Calu3 (cell line): ENCODE measurements at regions not wholly inside any gene's neighbourhood (a gene's known extent, or its start where the extent isn't known, plus 50 kb on each side); places are given as distances from the start of the nearest gene placed in this dataset.

Experiments used
- BruUV-seq: library from RNA; stranded (reverse); fragments of 400-500 nt; replicated peaks from 2 replicates; lab custom pipeline; 2021; lab: Mats Ljungman, UMichigan
- CTCF ChIA-PET: fragments of 300-600 bp; sonication (Branson Sonifier 250); formaldehyde crosslinking; loops from one replicate; lab custom pipeline; 2022; ENCODE audit warnings: antibody characterized with exemption; lab: Charles Lee
- DNase-seq: peaks from one replicate; pipeline ENCODE4 v3.0.0; 2022
- H3K27ac Mint-ChIP-seq: one replicate; pipeline ENCODE4 v1.8.0; 2022; ENCODE audit warnings: mixed read lengths; ENCODE audit not compliant: unreplicated experiment
- H3K27me3 Mint-ChIP-seq: one replicate; pipeline ENCODE4 v1.8.0; 2022; ENCODE audit warnings: mixed read lengths; ENCODE audit not compliant: unreplicated experiment
- H3K36me3 Mint-ChIP-seq: one replicate; pipeline ENCODE4 v1.8.0; 2022; ENCODE audit warnings: mild to moderate bottlenecking, moderate library complexity, mixed read lengths; ENCODE audit not compliant: insufficient read depth, unreplicated experiment
- H3K4me1 Mint-ChIP-seq: one replicate; pipeline ENCODE4 v1.8.0; 2022; ENCODE audit warnings: mild to moderate bottlenecking, low read depth, mixed read lengths; ENCODE audit not compliant: unreplicated experiment
- H3K4me3 Mint-ChIP-seq: one replicate; pipeline ENCODE4 v1.8.0; 2022; ENCODE audit warnings: mild to moderate bottlenecking, low read depth, moderate library complexity, mixed read lengths; ENCODE audit not compliant: unreplicated experiment
- H3K9me3 Mint-ChIP-seq: one replicate; pipeline ENCODE4 v1.8.0; 2022; ENCODE audit warnings: low read depth, mixed read lengths; ENCODE audit not compliant: unreplicated experiment
- CTCF ChIP-seq: fragments of 200-600 bp; IDR thresholded peaks from one replicate; pipeline ENCODE4 v1.8.0; 2022; ENCODE audit warnings: antibody characterized with exemption; ENCODE audit not compliant: unreplicated experiment
- intact Hi-C: fragments of 100-400 bp; cut with micrococcal nuclease; formaldehyde crosslinking; loops from one replicate; pipeline ENCODE4 v1.10.0; 2022; ENCODE audit not compliant: unreplicated experiment

DNA sequence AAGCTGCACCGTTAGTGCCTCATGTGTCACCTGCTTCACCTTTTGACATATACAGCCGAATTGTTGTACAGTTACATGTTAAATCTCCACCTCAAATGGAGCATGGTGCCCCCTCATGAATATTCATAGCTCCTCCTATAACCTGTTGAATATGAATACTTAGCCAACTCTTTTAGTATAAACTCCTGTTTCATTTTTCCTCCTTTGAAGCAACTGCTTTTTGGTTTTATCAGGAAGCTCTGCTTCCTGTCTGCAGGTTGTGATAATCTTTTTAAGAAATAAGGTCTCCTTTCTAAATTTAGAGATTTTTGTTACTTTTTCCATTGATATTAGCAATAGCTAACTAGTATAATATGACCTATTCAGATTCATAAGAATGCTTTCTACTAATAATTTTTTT, 1429.2 kb upstream of the AGA start:
- Mint-ChIP-seq H3K9me3 (no peaks in the 10 kb centered on the region), H3K27ac (no peak overlapping the region), H3K36me3 (no peaks in the 10 kb centered on the region), H3K4me3 (no peak overlapping the region), H3K27me3 (no peaks in the 10 kb centered on the region), H3K4me1 (peaks cover 6% of the 10 kb centered on the region)
- no TSS peak for BruUV-seq
- DNase-seq, result no peak
- no peak for TF ChIP-seq CTCF
- intact Hi-C loops, result no loop called here
- CTCF ChIA-PET, result no interaction called here

GRCh38 chr4:178881937-178882336, 1439.7 kb upstream of the AGA start:
- no peak overlapping the region for H3K27ac Mint-ChIP-seq
- H3K4me3 Mint-ChIP-seq, result no peak overlapping the region
- intact Hi-C loops, result no loop called here
- TF ChIP-seq CTCF, result no peak
- H3K27me3 Mint-ChIP-seq, result no peaks in the 10 kb centered on the region
- no peak for DNase-seq
- H3K36me3 Mint-ChIP-seq, result no peaks in the 10 kb centered on the region
- no peaks in the 10 kb centered on the region for H3K4me1 Mint-ChIP-seq
- H3K9me3 Mint-ChIP-seq, result peaks cover 4% of the 10 kb centered on the region
- CTCF ChIA-PET, result no interaction called here
- no TSS peak for BruUV-seq

GRCh38 chr4:178894126-178894525, 1451.9 kb upstream of the AGA start:
- no peak for DNase-seq
- CTCF ChIA-PET, result interaction anchor here (0.6 kb wide), 1 partner anchor 38 kb away, joined by 4 read pairs; no protein-coding TSS in a partner anchor
- Mint-ChIP-seq H3K9me3 (no peaks in the 10 kb centered on the region), H3K27ac (no peak overlapping the region), H3K4me3 (no peak overlapping the region), H3K4me1 (no peaks in the 10 kb centered on the region), H3K36me3 (no peaks in the 10 kb centered on the region), H3K27me3 (no peaks in the 10 kb centered on the region)
- BruUV-seq, result no TSS peak
- intact Hi-C loops, result no loop called here
- no peak for TF ChIP-seq CTCF

DNA sequence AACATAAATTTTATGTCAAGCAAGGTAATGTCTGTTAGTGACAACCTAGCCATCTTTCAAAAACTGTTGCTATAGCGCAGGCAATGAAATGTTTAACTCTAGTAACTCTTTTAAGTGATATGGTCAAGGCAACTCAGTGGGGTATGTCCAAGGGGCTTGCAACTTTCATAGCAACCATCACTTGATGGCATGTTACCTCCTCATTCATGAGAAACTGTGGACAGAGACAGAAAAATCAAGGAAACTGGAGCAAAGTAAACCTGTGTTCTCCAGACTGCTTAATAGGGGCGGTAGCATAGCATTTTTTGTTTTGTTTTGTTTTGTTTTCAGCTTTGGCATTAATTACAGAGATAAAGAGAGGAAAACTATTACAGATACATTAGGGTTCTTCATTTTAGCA, 1456.8 kb upstream of the AGA start:
- no peak overlapping the region for H3K4me3 Mint-ChIP-seq
- no peak overlapping the region for H3K27ac Mint-ChIP-seq
- H3K9me3 Mint-ChIP-seq, result no peaks in the 10 kb centered on the region
- CTCF ChIA-PET, result no interaction called here
- intact Hi-C loops, result no loop called here
- DNase-seq, result no peak
- no peaks in the 10 kb centered on the region for H3K27me3 Mint-ChIP-seq
- no TSS peak for BruUV-seq
- H3K4me1 Mint-ChIP-seq, result no peaks in the 10 kb centered on the region
- TF ChIP-seq CTCF, result no peak
- H3K36me3 Mint-ChIP-seq, result no peaks in the 10 kb centered on the region
